Tibial nerve (tissue), 4 donors: ENCODE measurements at regions not wholly inside any gene's neighbourhood (a gene's known extent, or its start where the extent isn't known, plus 50 kb on each side); places are given as distances from the start of the nearest gene placed in this dataset.

Source experiments
- CTCF ChIP-seq, 5 experiments: fragments of 200-600 bp in 3 of 5; fragments of 450-650 bp in 2 of 5; sonication (generic) in 3 of 5; IDR thresholded peaks; one replicate each; pipeline ENCODE4 v1.5.1; 2016 to 2019; ENCODE audit warnings: antibody characterized with exemption in 5 of 5, mild to moderate bottlenecking in 3 of 5, moderate library complexity in 2 of 5
- EP300 ChIP-seq, 2 donors: sonication (generic); formaldehyde crosslinking; IDR thresholded peaks; one replicate each; pipeline ENCODE4 v1.6.1; 2017; ENCODE audit warnings: antibody characterized with exemption in 2 of 2, mild to moderate bottlenecking in 1 of 2
- POLR2A ChIP-seq, 2 donors: fragments of 450-650 bp; IDR thresholded peaks; one replicate each; pipeline ENCODE4 v1.6.1; 2017; ENCODE audit warnings: antibody characterized with exemption in 2 of 2, mild to moderate bottlenecking in 2 of 2, moderate library complexity in 2 of 2

- TF ChIP-seq EP300 (IDR thresholded peaks at IDR 0.05) = no peak
- no peak for TF ChIP-seq CTCF (IDR thresholded peaks at IDR 0.05)
- TF ChIP-seq POLR2A (IDR thresholded peaks at IDR 0.05) = no peak
Measured at GRCh38 chr2:2775018-2775417, 443.9 kb upstream of the MYT1L start.
